Astrocyte (in vitro differentiated cells and primary cell): ENCODE measurements at regions not wholly inside any gene's neighbourhood (a gene's known extent, or its start where the extent isn't known, plus 50 kb on each side); places are given as distances from the start of the nearest gene placed in this dataset.
"Not testable (repeated sequence)": the region's sequence is repeated elsewhere in the genome, so short reads cannot be mapped to it uniquely, and the experiment has no call there.

ENCODE experiments used
- DNase-seq: peaks from one replicate; pipeline ENCODE4 v3.0.0-alpha.2; 2010; ENCODE audit warnings: low read depth
- FAIRE-seq: peaks from 2 replicates; lab custom pipeline; 2011; peaks lifted over from hg19 to GRCh38; lab: Jason Lieb, UNC
- H2AFZ ChIP-seq: 2 replicates; pipeline ENCODE4 v1.6.0; 2012; ENCODE audit warnings: low read depth, low read length, inconsistent platforms
- H3K27ac ChIP-seq: 2 replicates; pipeline ENCODE4 v1.5.1; 2011; ENCODE audit warnings: low read depth, low read length, inconsistent platforms
- H3K27me3 ChIP-seq: 2 replicates; pipeline ENCODE4 v1.6.0; 2011; ENCODE audit warnings: low read length, inconsistent platforms; ENCODE audit not compliant: insufficient read depth
- H3K36me3 ChIP-seq: 2 replicates; pipeline ENCODE4 v1.5.1; 2011; ENCODE audit warnings: low read length, inconsistent platforms; ENCODE audit not compliant: insufficient read depth
- H3K4me1 ChIP-seq: 2 replicates; pipeline ENCODE4 v1.5.1; 2011; ENCODE audit warnings: low read length, inconsistent platforms; ENCODE audit not compliant: insufficient read depth
- H3K4me2 ChIP-seq: 2 replicates; pipeline ENCODE4 v1.6.0; 2012; ENCODE audit warnings: low read length, inconsistent platforms
- H3K4me3 ChIP-seq: 2 replicates; pipeline ENCODE4 v1.5.1; 2011; ENCODE audit warnings: low read depth, mild to moderate bottlenecking, low read length, inconsistent platforms; ENCODE audit not compliant: insufficient read depth
- H3K79me2 ChIP-seq: 2 replicates; pipeline ENCODE4 v1.6.0; 2012; ENCODE audit warnings: mild to moderate bottlenecking, low read length, inconsistent platforms; ENCODE audit not compliant: insufficient read depth
- H3K9ac ChIP-seq: 2 replicates; pipeline ENCODE4 v1.6.0; 2012; ENCODE audit warnings: mild to moderate bottlenecking, low read length, inconsistent platforms
- H3K9me3 ChIP-seq: 2 replicates; pipeline ENCODE4 v1.5.1; 2012; ENCODE audit warnings: low read depth, mild to moderate bottlenecking, low read length, inconsistent platforms; ENCODE audit not compliant: insufficient read depth
- H4K20me1 ChIP-seq: 2 replicates; pipeline ENCODE4 v1.6.0; 2012; ENCODE audit warnings: low read length, inconsistent platforms; ENCODE audit not compliant: insufficient read depth
- H3K27ac Mint-ChIP-seq: one replicate; pipeline ENCODE4 v1.8.0; 2021; ENCODE audit warnings: mild to moderate bottlenecking, mixed read lengths; ENCODE audit not compliant: unreplicated experiment
- H3K27me3 Mint-ChIP-seq: one replicate; pipeline ENCODE4 v1.8.0; 2021; ENCODE audit warnings: low read depth, mixed read lengths; ENCODE audit not compliant: unreplicated experiment
- H3K36me3 Mint-ChIP-seq: one replicate; pipeline ENCODE4 v1.8.0; 2021; ENCODE audit warnings: low read depth, mixed read lengths; ENCODE audit not compliant: unreplicated experiment
- H3K4me1 Mint-ChIP-seq: one replicate; pipeline ENCODE4 v1.8.0; 2021; ENCODE audit warnings: low read depth, mixed read lengths; ENCODE audit not compliant: unreplicated experiment
- H3K4me3 Mint-ChIP-seq: one replicate; pipeline ENCODE4 v1.8.0; 2021; ENCODE audit warnings: mild to moderate bottlenecking, moderate library complexity, mixed read lengths; ENCODE audit not compliant: unreplicated experiment
- H3K9me3 Mint-ChIP-seq: one replicate; pipeline ENCODE4 v1.8.0; 2021; ENCODE audit warnings: mild to moderate bottlenecking, mixed read lengths; ENCODE audit not compliant: unreplicated experiment
- CTCF ChIP-seq: IDR thresholded peaks from 2 replicates; pipeline ENCODE4 v1.5.1; 2011; ENCODE audit warnings: low read depth, mild to moderate bottlenecking, inconsistent platforms, low read length, moderate library complexity; ENCODE audit not compliant: insufficient read depth
- EZH2 ChIP-seq: IDR thresholded peaks from 2 replicates; pipeline ENCODE4 v1.6.1; 2012; ENCODE audit warnings: mild to moderate bottlenecking, low read length, inconsistent platforms; ENCODE audit not compliant: insufficient read depth

GRCh38 chr2:210376694-210377093, 61.7 kb upstream of the MYL1 start:
- Mint-ChIP-seq H3K4me3 (no peak overlapping the region), H3K27ac (no peak overlapping the region), H3K36me3 (no peaks in the 10 kb centered on the region), H3K4me1 (no peaks in the 10 kb centered on the region), H3K9me3 (no peaks in the 10 kb centered on the region), H3K27me3 (no peaks in the 10 kb centered on the region)
- H3K4me1 ChIP-seq: no peaks in the 10 kb centered on the region
- FAIRE-seq (no peak), DNase-seq (no peak)
- no peak overlapping the region for H3K27ac ChIP-seq
- no peaks in the 10 kb centered on the region for H3K9me3 ChIP-seq
- no peaks in the 10 kb centered on the region for H3K79me2 ChIP-seq
- TF ChIP-seq CTCF (no peak), EZH2 (no peak)
- H3K4me2 ChIP-seq: no peak overlapping the region
- no peaks in the 10 kb centered on the region for H4K20me1 ChIP-seq
- no peak overlapping the region for H2AFZ ChIP-seq
- no peak overlapping the region for H3K9ac ChIP-seq
- H3K27me3 ChIP-seq: no peaks in the 10 kb centered on the region
- H3K4me3 ChIP-seq: no peak overlapping the region
- H3K36me3 ChIP-seq: no peaks in the 10 kb centered on the region

- Mint-ChIP-seq H3K27ac (no peak overlapping the region), H3K9me3 (no peaks in the 10 kb centered on the region), H3K36me3 (no peaks in the 10 kb centered on the region), H3K4me3 (no peak overlapping the region), H3K27me3 (no peaks in the 10 kb centered on the region), H3K4me1 (peaks cover 8% of the 10 kb centered on the region)
- DNase-seq (no peak), FAIRE-seq (no peak)
- Histone ChIP-seq H3K4me1 (no peaks in the 10 kb centered on the region), H3K79me2 (no peaks in the 10 kb centered on the region), H3K27ac (no peak overlapping the region), H3K36me3 (no peaks in the 10 kb centered on the region), H2AFZ (no peak overlapping the region), H3K27me3 (no peaks in the 10 kb centered on the region), H3K9ac (no peak overlapping the region), H4K20me1 (no peaks in the 10 kb centered on the region), H3K4me3 (no peak overlapping the region), H3K4me2 (no peak overlapping the region), H3K9me3 (no peaks in the 10 kb centered on the region)
- TF ChIP-seq EZH2: no peak
- no peak for TF ChIP-seq CTCF
These were observed 55.6 kb upstream of the MYL1 start for GRCh38 chr2:210370562-210370961.

- TF ChIP-seq CTCF (no peak), EZH2 (no peak)
- H3K36me3 ChIP-seq: no peaks in the 10 kb centered on the region
- H2AFZ ChIP-seq: no peak overlapping the region
- no peaks in the 10 kb centered on the region for H3K9me3 Mint-ChIP-seq
- no peaks in the 10 kb centered on the region for H4K20me1 ChIP-seq
- H3K4me3 Mint-ChIP-seq: no peak overlapping the region
- no peaks in the 10 kb centered on the region for H3K4me1 ChIP-seq
- no peaks in the 10 kb centered on the region for H3K27me3 Mint-ChIP-seq
- peak; percentile 36 for DNase-seq
- FAIRE-seq: no peak
- no peak overlapping the region for H3K27ac ChIP-seq
- no peaks in the 10 kb centered on the region for H3K79me2 ChIP-seq
- H3K9me3 ChIP-seq: no peaks in the 10 kb centered on the region
- no peaks in the 10 kb centered on the region for H3K36me3 Mint-ChIP-seq
- H3K27me3 ChIP-seq: no peaks in the 10 kb centered on the region
- no peak overlapping the region for H3K4me3 ChIP-seq
- H3K27ac Mint-ChIP-seq: peak overlapping the region; percentile 23
- H3K9ac ChIP-seq: no peak overlapping the region
- peaks cover 11% of the 10 kb centered on the region for H3K4me1 Mint-ChIP-seq
- no peak overlapping the region for H3K4me2 ChIP-seq
These were observed 51.7 kb upstream of the MYL1 start for GRCh38 chr2:210366675-210367080.

GRCh38 chr2:210365475-210365874, 50.5 kb upstream of the MYL1 start:
- H3K27me3 ChIP-seq, H3K4me2 ChIP-seq, H3K27ac Mint-ChIP-seq, H3K4me3 Mint-ChIP-seq, H3K4me1 ChIP-seq, H3K4me3 ChIP-seq, H2AFZ ChIP-seq, H3K27me3 Mint-ChIP-seq, H3K36me3 ChIP-seq, H3K79me2 ChIP-seq, H3K9me3 Mint-ChIP-seq, H4K20me1 ChIP-seq, H3K9me3 ChIP-seq, DNase-seq, H3K9ac ChIP-seq, H3K27ac ChIP-seq, H3K36me3 Mint-ChIP-seq, FAIRE-seq: not testable (repeated sequence)
- H3K4me1 Mint-ChIP-seq: peaks cover 11% of the 10 kb centered on the region
